ENCODE measurements at regions not wholly inside any gene's neighbourhood (a gene's known extent, or its start where the extent isn't known, plus 50 kb on each side); places are given as distances from the start of the nearest gene placed in this dataset.
A peak's percentile ranks its signal among the peaks of the same experiment; 100 is the strongest.
"Not testable (repeated sequence)": the region's sequence is repeated elsewhere in the genome, so short reads cannot be mapped to it uniquely, and the experiment has no call there.

GRCh38 chr17:20633268-20634059 is 53.9 kb downstream of the CDRT15L2 start:
- DNase-seq, result not testable (repeated sequence)

DNA sequence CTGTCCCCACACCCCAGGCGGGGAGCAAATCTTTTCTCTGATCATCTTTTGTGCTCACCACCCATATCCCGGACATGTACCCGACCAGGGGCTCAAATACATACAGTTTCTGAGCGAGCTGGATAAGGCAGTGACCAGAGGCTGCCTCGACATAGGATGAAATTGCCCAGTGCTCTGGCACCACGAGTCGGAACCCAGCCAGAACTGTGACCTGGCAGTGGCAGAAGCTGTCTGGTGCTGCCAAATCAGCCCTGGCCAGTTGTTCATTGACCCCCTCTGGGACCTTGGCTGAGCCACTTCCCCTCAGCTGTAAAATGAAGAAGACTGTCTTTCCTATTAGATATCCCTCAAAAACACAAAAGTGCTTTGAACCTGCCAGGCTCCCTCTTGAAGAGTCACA is 60.6 kb downstream of the CDRT15L2 start:
- DNase-seq, result not testable (repeated sequence)

DNA sequence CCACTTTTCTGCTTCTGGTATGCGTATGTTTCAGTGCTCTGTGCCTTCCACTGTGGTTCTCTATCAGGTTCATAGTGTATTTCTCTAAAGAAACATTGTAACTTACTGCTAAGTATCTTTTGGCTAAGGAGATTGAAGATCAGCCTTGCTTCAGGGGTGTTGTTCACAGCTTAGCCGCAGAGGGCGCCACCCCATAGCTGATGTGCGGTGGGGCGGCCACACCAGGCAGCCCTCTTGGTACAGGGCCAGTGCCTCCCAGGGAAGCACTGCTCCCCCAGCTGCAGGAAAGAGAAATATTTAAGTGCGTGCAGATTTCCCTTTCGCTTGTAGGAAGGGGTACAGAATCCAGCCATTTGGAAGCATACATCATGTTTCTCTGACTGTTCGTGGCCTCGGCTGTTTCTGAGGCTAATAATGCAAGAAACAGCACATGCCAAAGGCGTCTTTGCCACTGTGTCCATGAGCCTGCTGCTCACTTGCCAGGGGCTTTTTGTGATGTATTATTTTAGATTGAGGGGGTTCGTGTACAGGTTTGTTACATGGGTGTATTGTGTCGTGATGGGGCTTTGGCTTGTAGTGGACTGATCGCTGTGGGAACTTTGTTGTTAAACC is 67.2 kb downstream of the CDRT15L2 start:
- peak; percentile 50 for DNase-seq

- DNase-seq, result peak; percentile 9
Measured at GRCh38 chr17:20649097-20649767, 69.7 kb downstream of the CDRT15L2 start.

DNA sequence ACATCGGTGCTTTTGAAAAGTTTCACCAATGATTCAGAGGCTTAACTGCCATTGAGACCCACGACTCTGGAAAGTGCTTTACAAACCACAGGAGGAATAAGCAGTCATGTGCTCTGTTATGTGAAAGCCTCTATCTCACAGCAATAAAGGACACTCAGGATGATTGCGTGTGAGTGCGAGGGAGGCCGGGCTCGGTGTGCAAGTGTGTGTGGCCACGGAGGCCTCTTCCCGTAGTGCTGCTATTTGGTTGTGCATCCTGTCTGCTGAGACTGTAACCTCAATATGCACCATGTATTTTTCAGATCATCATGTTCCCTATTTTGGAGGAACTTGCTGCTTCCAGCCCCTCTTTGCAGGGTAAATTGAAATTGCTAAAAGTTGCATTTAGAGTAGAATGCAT is 71.5 kb downstream of the CDRT15L2 start:
- peak; percentile 22 for DNase-seq

- not testable (repeated sequence) for DNase-seq
Measured at GRCh38 chr17:20651736-20652135, 72.2 kb downstream of the CDRT15L2 start.

DNA sequence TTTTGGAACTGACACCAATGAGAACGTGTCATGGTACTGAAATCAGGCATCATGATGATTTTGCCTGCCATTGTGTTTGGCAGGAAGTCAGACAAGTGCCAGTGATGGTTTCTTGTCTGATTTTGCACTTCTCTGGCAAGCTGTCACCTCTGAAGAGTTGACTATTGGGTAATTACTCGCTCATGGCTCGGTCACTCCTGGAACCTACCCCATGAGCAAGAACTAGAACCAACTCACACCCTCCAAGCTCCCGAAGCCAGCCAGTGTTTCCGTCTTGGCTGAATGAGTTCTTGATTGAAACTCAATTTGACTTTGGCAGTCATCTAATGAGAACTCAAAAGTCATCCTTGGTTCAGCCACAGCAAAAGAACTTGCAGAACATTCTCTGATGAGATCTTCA is 73.9 kb downstream of the CDRT15L2 start:
- DNase-seq, result peak; percentile 30

GRCh38 chr17:20654114-20654513 is 74.6 kb downstream of the CDRT15L2 start:
- DNase-seq, result not testable (repeated sequence)

DNA sequence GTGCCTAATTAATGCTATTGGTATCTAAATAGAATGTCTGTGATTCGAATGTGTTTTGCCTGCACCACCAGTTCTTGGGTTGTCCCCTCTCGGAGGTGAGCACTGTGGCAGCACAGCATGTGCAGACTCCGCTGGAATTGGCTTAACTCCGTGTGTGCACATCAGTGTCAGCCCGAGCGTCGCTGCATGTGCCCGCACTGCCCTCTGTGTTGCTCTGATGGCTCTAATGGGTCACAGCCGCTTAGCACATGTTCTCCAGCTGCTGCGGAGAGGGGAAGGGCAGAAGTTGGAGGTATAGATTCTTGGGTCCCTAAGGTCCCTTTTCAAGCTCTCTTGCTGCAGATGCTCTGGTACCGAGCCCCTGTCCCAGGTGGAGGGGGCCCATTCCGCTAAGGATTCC is 75.1 kb downstream of the CDRT15L2 start:
- DNase-seq, result not testable (repeated sequence)

GRCh38 chr17:20665103-20665955 is 85.8 kb downstream of the CDRT15L2 start:
- DNase-seq, result not testable (repeated sequence)

- peak; percentile 18 for DNase-seq
Measured at GRCh38 chr17:20666689-20667088, 87.2 kb downstream of the CDRT15L2 start.

GRCh38 chr17:20667712-20668111 is 88.2 kb downstream of the CDRT15L2 start:
- DNase-seq, result not testable (repeated sequence)

- DNase-seq, result not testable (repeated sequence)
Measured at GRCh38 chr17:20668316-20668715, 88.8 kb downstream of the CDRT15L2 start.

GRCh38 chr17:20668868-20669267 is 89.3 kb downstream of the CDRT15L2 start:
- DNase-seq, result not testable (repeated sequence)

GRCh38 chr17:20670506-20670905 is 91.0 kb downstream of the CDRT15L2 start:
- not testable (repeated sequence) for DNase-seq

DNA sequence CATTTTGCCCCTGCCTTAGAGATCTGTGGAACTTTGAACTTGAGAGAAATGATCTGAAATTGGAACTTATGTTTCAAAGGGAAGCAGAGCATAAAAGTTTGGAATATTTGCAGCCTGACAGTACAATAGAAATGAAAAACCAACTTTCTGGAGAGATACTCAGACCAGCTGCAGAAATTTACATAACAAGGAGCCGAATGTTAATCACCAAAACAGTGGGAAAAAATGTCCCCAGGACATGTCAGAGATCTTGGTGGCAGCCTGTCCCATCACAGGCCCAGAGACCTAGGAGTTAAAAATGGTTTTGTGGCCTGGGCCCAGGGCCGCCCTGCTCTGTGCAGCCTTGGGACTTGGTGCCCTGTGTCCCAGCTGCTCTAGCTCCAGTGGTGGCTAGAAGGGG is 94.8 kb downstream of the CDRT15L2 start:
- not testable (repeated sequence) for DNase-seq

GRCh38 chr17:20675707-20676106 is 96.2 kb downstream of the CDRT15L2 start:
- not testable (repeated sequence) for DNase-seq

DNA sequence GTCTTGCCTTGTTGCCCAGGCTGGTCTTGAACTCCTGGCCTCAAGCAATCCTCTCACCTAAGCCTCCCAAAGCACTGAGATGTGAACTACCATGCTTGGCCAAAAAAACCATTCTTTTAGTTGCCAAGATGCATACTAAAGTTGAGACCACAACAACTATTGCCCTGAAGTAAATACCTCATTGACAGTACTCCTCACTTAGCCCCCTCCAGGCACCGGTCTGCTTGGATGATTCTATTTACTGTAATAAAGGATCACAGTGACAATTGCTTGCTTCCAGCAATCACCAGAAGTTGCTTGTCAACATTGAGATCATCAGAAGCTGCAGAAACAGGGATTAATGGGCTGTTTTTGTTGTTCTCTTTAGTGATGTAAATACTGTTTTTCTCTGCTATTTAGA is 97.1 kb downstream of the CDRT15L2 start:
- not testable (repeated sequence) for DNase-seq

- not testable (repeated sequence) for DNase-seq
Measured at GRCh38 chr17:20677469-20677868, 97.9 kb downstream of the CDRT15L2 start.

DNA sequence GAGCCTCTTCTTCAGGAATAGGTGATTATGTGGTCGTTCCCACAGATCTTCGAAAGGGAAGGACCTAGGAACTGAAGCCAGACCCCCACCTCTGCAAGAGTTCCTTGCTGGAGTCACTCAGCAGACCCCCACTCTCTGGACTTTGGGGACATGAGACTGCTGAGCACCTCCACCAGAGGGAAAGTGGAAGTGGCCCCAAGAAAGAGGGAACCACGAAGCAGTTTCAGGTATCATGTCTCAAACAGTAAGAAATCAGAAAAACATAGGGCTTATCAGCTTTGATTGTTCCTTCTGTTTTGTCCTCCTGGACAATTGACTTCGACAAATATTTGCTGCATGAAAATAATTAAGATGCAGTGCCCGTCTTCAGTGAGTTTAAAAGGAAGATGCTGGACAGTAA is 98.9 kb downstream of the CDRT15L2 start:
- not testable (repeated sequence) for DNase-seq

DNA sequence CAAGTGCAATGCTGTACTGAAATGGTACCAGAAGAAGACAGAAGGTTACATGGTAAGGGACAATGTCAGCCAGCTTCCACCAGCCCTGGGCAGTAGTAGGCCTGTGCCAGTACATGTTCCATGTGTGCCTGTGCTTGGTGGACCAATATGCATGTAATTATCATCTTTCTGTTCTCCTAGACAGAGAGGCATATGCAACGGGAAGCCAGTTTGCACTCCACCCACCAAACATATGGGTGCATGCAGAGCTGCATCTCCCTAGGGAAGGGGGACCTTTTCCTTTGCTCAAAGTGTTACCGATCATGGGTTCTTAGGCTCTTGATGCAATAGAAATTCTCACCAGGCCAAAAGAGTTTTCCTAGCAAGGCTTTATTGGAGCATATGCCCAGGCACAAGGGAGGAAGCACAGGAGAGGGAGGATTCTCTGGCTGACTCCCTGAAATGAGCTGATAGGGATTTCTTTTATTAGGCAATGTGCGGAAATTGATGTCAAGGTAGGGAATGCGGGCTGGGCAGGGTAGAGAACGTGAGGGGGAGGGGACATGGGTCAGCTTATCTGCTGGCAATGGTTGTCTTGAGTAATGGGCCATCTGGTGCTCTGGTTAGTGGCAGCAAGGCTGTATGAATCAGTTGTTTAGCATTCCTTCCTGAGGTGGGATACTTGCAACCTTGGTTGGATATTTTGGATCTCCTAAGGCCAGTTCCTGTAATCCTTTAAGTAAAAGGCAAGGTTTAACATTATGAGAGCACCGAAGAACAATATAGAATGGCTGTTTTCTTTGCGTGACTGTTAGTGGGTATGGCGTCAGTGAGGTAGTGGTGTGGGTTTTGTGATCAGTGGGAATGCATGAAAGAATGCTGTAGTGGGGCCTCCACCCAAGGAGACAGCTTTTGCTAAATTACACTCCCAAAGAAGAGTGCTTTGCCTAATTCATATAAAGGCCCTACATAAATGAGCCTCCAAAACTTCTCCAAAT is 102.5 kb downstream of the CDRT15L2 start:
- DNase-seq, result not testable (repeated sequence)
